ENCODE measurements at regions not wholly inside any gene's neighbourhood (a gene's known extent, or its start where the extent isn't known, plus 50 kb on each side); places are given as distances from the start of the nearest gene placed in this dataset.

DNA sequence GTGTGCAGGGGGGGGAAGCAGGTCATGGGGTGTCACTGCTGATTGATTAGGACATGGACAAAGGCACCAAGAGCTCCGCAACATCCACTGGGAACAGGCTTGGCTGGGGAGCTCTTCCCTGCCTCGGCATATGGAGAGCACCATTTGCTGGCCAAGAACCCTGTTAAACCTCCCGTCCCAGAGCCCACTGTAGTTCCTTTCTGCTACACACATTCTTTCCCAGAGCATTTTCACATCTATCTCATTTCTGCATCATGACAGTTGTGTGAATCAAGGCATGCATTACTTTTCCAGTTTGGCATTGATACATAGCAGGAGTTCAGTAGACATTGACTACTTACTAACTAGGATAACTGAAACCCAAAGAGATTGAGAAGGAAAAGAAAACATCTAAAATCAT lies 333.4 kb upstream of the B3GAT1 start:
- no peak overlapping the region for H3K27ac Mint-ChIP-seq

GRCh38 chr11:134743820-134744195 lies 331.8 kb upstream of the B3GAT1 start:
- Mint-ChIP-seq H3K27me3 (peaks cover 11% of the 10 kb centered on the region), H3K27ac (no peak overlapping the region), H3K4me3 (no peak overlapping the region), H3K9me3 (peaks cover 8% of the 10 kb centered on the region), H3K36me3 (peaks cover 1% of the 10 kb centered on the region), H3K4me1 (peaks cover 5% of the 10 kb centered on the region)
- DNase-seq: no peak

More for the DNA sequence above, 333.4 kb upstream of the B3GAT1 start:
- Mint-ChIP-seq H3K4me3 (no peak overlapping the region), H3K36me3 (peaks cover 1% of the 10 kb centered on the region), H3K4me1 (peaks cover 5% of the 10 kb centered on the region), H3K27me3 (peaks cover 16% of the 10 kb centered on the region), H3K9me3 (peaks cover 8% of the 10 kb centered on the region)
- no peak for DNase-seq

DNA sequence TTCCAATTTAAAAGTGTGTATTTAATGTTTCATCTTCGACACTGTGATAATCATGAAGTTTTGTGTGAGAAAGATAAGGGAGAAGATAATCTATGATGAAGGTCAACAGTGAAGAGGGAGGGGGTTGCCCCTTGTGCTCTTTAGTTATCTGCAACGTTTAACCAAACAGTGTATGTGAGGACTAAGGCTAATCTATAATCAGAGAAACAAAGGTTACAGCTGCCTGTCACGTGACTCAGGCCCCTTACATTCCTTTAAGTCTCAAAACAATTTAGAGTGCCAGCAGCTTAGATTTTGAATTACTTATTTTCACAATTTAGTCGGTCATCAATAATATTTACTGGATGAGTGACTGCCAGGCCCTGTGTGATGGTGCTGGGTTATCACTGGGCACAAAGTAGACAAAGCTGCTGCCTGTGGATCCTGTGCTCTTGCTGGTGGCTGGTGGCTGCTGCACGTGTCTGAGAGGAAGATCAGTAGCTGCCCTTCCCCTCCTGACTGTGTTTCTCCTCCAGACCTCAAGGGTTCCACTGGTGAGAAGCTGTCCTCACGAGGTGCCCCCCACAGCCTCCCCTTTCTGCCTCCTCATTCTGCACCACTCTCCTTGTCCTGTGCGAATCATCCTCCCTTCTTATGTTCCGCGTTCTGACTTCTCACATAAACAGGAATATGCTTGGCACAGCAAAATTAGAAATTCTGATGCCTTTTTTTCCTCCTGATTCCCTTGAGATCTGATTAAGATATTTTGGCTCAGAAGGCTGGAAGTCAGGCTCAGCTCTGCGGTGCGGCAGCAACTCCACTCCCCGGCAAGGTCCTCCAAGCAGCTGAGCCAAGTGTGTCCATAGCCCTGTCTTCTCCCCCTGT lies 331.1 kb upstream of the B3GAT1 start:
- DNase-seq: no peak
- peaks cover 5% of the 10 kb centered on the region for H3K4me1 Mint-ChIP-seq
- no peak overlapping the region for H3K4me3 Mint-ChIP-seq
- H3K27me3 Mint-ChIP-seq: peaks cover 11% of the 10 kb centered on the region
- H3K9me3 Mint-ChIP-seq: peaks cover 6% of the 10 kb centered on the region
- H3K36me3 Mint-ChIP-seq: peaks cover 1% of the 10 kb centered on the region
- H3K27ac Mint-ChIP-seq: no peak overlapping the region

GRCh38 chr11:134742224-134742612 lies 330.2 kb upstream of the B3GAT1 start:
- H3K36me3 Mint-ChIP-seq: peaks cover 1% of the 10 kb centered on the region
- H3K27me3 Mint-ChIP-seq: peaks cover 11% of the 10 kb centered on the region
- peaks cover 5% of the 10 kb centered on the region for H3K4me1 Mint-ChIP-seq
- peak; percentile 9 for DNase-seq
- no peak overlapping the region for H3K27ac Mint-ChIP-seq
- H3K4me3 Mint-ChIP-seq: no peak overlapping the region
- peaks cover 6% of the 10 kb centered on the region for H3K9me3 Mint-ChIP-seq

DNA sequence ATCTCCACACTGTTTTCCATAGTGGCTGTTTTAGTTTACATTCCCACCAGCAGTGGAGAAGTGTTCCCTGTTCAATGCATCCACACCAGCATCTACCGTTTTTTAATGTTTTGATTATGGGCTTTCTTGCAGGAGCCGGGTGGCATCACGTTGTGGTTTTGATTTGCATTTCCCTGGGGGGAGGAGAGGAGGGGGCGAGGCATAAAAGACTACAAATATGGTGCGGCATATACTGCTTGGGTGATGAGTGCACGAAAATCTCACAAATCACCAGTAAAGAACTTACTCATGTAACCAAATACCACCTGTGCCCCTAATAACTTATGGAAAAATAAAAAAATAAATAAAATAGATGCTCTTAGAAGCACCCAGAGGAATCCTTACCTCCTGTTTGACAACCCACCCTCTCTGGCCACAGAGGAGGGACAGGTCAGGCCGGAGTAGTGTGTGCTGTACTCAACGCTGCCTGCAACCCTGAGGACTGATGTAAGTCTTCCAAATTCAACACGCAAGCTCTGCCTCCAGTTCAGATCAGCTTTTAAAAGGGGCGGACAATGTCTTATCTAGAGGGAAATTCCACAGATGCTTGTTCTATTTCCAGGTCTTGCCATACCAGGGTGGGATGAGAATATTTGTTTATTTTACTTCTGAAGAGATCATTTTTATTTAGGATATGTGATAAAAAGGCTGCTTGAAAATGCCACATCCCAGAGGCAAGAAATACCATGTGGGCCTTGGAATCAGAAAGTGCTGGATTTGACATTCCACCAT lies 329.6 kb upstream of the B3GAT1 start:
- Mint-ChIP-seq H3K36me3 (peaks cover 1% of the 10 kb centered on the region), H3K4me3 (no peak overlapping the region), H3K27ac (no peak overlapping the region), H3K27me3 (peaks cover 11% of the 10 kb centered on the region), H3K9me3 (peaks cover 2% of the 10 kb centered on the region), H3K4me1 (peaks cover 5% of the 10 kb centered on the region)
- DNase-seq: no peak

GRCh38 chr11:134740590-134741261 lies 328.7 kb upstream of the B3GAT1 start:
- Mint-ChIP-seq H3K36me3 (peaks cover 1% of the 10 kb centered on the region), H3K27ac (no peak overlapping the region), H3K4me1 (peaks cover 5% of the 10 kb centered on the region), H3K4me3 (no peak overlapping the region), H3K27me3 (peaks cover 11% of the 10 kb centered on the region), H3K9me3 (no peaks in the 10 kb centered on the region)
- DNase-seq: no peak

- Mint-ChIP-seq H3K36me3 (no peaks in the 10 kb centered on the region), H3K4me1 (peaks cover 5% of the 10 kb centered on the region), H3K4me3 (no peak overlapping the region), H3K9me3 (no peaks in the 10 kb centered on the region), H3K27me3 (no peaks in the 10 kb centered on the region), H3K27ac (no peak overlapping the region)
- DNase-seq: no peak
Observed at GRCh38 chr11:134739136-134739535, 327.1 kb upstream of the B3GAT1 start.

- no peaks in the 10 kb centered on the region for H3K27me3 Mint-ChIP-seq
- H3K4me3 Mint-ChIP-seq: no peak overlapping the region
- H3K4me1 Mint-ChIP-seq: peaks cover 5% of the 10 kb centered on the region
- H3K9me3 Mint-ChIP-seq: no peaks in the 10 kb centered on the region
- DNase-seq: no peak
- no peak overlapping the region for H3K27ac Mint-ChIP-seq
- H3K36me3 Mint-ChIP-seq: no peaks in the 10 kb centered on the region
Observed at GRCh38 chr11:134738581-134738980, 326.5 kb upstream of the B3GAT1 start.

- Mint-ChIP-seq H3K36me3 (no peaks in the 10 kb centered on the region), H3K27me3 (no peaks in the 10 kb centered on the region), H3K4me1 (peaks cover 4% of the 10 kb centered on the region), H3K27ac (no peak overlapping the region), H3K4me3 (no peak overlapping the region), H3K9me3 (no peaks in the 10 kb centered on the region)
- no peak for DNase-seq
Observed at GRCh38 chr11:134737563-134738510, 325.8 kb upstream of the B3GAT1 start.

DNA sequence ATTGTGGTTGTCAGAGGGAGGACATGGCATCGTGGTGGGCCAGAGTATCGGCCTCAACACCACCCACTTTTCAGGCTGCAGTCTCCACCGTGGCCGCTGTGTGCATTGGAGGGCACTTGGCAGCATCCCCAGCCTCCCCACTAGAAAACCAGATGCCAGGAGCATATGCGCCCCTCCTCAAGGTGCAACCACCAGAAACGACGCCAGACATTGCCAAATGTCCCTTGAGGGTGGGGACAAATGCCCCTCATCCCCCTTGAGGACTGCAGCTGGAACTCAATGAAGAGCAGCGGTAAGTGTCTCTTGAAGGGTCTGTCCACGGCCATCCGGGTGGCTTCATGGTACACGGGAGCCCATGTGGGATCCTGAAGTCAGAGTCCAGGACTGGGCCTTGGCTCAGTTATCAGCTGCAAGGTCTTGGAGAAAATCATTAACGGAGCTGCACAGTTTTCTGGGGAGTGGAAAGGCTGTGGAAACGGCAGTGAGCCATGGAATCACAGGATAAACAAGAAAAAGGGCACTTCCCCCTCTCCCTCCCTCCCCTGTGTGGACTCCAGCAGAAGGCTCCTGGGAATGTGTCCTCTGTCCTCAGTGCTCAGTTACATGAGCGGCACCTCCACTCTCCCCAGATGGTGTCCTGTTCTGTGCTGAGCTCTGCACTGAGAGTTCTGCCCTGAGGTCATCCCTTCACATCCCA lies 324.4 kb upstream of the B3GAT1 start:
- H3K4me1 Mint-ChIP-seq: no peaks in the 10 kb centered on the region
- H3K36me3 Mint-ChIP-seq: no peaks in the 10 kb centered on the region
- no peak overlapping the region for H3K4me3 Mint-ChIP-seq
- no peaks in the 10 kb centered on the region for H3K9me3 Mint-ChIP-seq
- DNase-seq: no peak
- no peaks in the 10 kb centered on the region for H3K27me3 Mint-ChIP-seq
- no peak overlapping the region for H3K27ac Mint-ChIP-seq

DNA sequence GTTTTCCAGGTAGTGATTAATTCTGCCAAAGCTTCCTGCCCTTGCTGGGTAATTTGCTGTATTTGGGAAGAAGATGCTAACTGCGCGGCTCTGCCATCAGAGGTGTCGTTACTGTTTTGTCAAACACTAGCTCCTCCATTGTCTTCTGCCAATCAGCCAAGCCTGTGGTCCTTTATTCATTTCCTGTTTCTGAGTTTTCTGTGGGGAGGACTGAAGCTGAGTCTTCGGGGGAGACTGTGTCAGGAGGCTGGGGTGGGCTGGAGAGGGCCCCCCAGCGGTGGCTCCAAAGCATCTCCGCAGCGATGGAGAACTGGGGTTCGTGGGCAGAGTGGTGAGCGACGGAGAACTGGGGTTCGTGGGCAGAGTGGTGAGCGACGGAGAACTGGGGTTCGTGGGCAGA lies 322.9 kb upstream of the B3GAT1 start:
- Mint-ChIP-seq H3K4me1 (no peaks in the 10 kb centered on the region), H3K27ac (no peak overlapping the region), H3K4me3 (peak overlapping the region; percentile 7), H3K9me3 (no peaks in the 10 kb centered on the region), H3K27me3 (no peaks in the 10 kb centered on the region), H3K36me3 (no peaks in the 10 kb centered on the region)
- DNase-seq: no peak

- Mint-ChIP-seq H3K9me3 (no peaks in the 10 kb centered on the region), H3K27ac (no peak overlapping the region), H3K27me3 (no peaks in the 10 kb centered on the region), H3K4me3 (no peak overlapping the region), H3K4me1 (no peaks in the 10 kb centered on the region), H3K36me3 (no peaks in the 10 kb centered on the region)
- DNase-seq: no peak
Observed at GRCh38 chr11:134734141-134734845, 322.3 kb upstream of the B3GAT1 start.

- no peak overlapping the region for H3K4me3 Mint-ChIP-seq
- no peak overlapping the region for H3K27ac Mint-ChIP-seq
- H3K36me3 Mint-ChIP-seq: no peaks in the 10 kb centered on the region
- no peaks in the 10 kb centered on the region for H3K9me3 Mint-ChIP-seq
- no peaks in the 10 kb centered on the region for H3K27me3 Mint-ChIP-seq
- no peak for DNase-seq
- H3K4me1 Mint-ChIP-seq: no peaks in the 10 kb centered on the region
Observed at GRCh38 chr11:134733646-134734045, 321.6 kb upstream of the B3GAT1 start.
